Activated T-helper 17 cell treated with anti-CD3 and anti-CD28 coated beads, Interleukin-2, amount 50 U/mL, for 72 hours (primary cell): ENCODE measurements at regions not wholly inside any gene's neighbourhood (a gene's known extent, or its start where the extent isn't known, plus 50 kb on each side); places are given as distances from the start of the nearest gene placed in this dataset.

Experiments used
- ATAC-seq: fragments of 150-1000 bp; cut with Tn5 transposase; replicated peaks from 2 replicates; pipeline ENCODE4 v1.10.0; 2021; ENCODE audit warnings: mild to moderate bottlenecking, moderate library complexity
- H3K27ac Mint-ChIP-seq: one replicate; pipeline ENCODE4 v1.8.0; 2022; ENCODE audit warnings: mixed read lengths
- H3K27me3 Mint-ChIP-seq: one replicate; pipeline ENCODE4 v1.8.0; 2022; ENCODE audit warnings: mixed read lengths
- H3K36me3 Mint-ChIP-seq: one replicate; pipeline ENCODE4 v1.8.0; 2022; ENCODE audit warnings: low read depth, mild to moderate bottlenecking, mixed read lengths
- H3K4me1 Mint-ChIP-seq: one replicate; pipeline ENCODE4 v1.8.0; 2022; ENCODE audit warnings: mixed read lengths
- H3K4me3 Mint-ChIP-seq: one replicate; pipeline ENCODE4 v1.8.0; 2022; ENCODE audit warnings: mild to moderate bottlenecking, mixed read lengths
- H3K9me3 Mint-ChIP-seq: one replicate; pipeline ENCODE4 v1.8.0; 2022; ENCODE audit warnings: mixed read lengths

DNA sequence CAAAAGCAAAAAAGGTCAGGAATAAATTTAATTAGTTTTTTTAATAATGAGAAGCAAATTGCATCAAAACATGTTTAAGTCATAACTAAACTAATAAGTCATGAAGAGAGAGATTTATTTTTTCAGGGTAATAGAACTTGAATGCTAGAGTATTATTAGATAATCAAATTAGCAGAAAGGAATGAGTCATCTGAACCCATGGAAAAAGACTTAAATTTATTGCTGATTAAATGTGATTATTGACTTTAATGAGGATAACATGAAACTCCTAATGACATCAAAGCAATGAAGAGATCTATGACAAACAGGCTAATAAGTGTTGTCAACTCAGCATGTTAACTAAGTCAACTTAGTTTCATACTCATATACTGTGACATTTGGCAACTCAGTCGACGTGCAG, 264.2 kb downstream of the USP25 start:
- H3K36me3 Mint-ChIP-seq = no peaks in the 10 kb centered on the region
- H3K4me1 Mint-ChIP-seq = no peaks in the 10 kb centered on the region
- no peak overlapping the region for H3K27ac Mint-ChIP-seq
- H3K4me3 Mint-ChIP-seq = no peak overlapping the region
- H3K27me3 Mint-ChIP-seq = no peaks in the 10 kb centered on the region
- H3K9me3 Mint-ChIP-seq = no peaks in the 10 kb centered on the region
- ATAC-seq = no peak

DNA sequence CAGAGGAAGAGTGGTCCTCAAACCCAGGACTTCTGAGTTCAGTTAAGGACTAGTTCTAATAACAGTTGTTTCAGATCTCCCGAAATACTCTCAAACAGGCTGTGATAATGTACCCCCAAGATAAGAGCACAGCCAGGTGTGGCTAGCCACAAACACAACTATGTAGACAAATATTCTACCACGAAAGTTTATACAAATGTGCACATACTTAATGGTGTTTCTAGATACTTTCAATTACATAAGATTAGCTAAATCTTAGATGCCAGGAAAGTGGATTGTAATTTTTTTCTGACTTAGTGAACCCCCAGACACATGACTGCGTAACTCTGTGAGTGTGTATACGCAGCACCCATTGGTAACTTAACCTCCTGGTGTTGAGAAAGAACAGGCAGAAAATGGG, 270.0 kb downstream of the USP25 start:
- H3K4me3 Mint-ChIP-seq = no peak overlapping the region
- H3K27me3 Mint-ChIP-seq = no peaks in the 10 kb centered on the region
- no peaks in the 10 kb centered on the region for H3K9me3 Mint-ChIP-seq

DNA sequence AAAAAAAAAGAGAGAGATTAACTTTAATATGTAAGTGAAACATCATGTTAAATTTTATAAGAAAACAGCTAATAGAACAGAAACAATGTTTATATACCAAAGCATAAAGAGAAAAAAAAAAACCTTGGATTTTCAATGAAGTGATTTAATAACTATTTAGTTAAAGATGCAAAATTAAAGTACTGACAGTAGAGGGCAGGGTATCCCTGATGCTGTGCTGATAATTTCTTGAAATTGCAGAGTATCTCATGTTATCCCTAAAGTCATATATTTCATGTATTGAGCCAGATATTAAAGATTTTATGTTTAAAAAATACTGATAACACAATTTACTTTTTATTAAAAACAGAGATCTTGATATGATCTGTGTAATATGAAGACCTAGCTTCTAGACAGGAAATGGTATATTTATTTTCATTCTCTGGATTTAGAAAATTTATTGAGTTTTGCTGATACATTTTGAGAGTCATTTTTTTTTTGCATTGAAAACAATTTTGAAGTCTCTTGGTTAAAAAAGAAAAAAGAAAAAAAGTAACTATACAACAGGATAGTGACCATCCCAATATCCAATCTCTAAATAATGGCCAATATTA, 273.2 kb downstream of the USP25 start:
- H3K4me1 Mint-ChIP-seq = no peaks in the 10 kb centered on the region
- ATAC-seq = no peak
- no peak overlapping the region for H3K4me3 Mint-ChIP-seq
- H3K27ac Mint-ChIP-seq = no peak overlapping the region
- no peaks in the 10 kb centered on the region for H3K27me3 Mint-ChIP-seq
- no peaks in the 10 kb centered on the region for H3K36me3 Mint-ChIP-seq
- no peaks in the 10 kb centered on the region for H3K9me3 Mint-ChIP-seq

More for the DNA sequence above, 270.0 kb downstream of the USP25 start:
- no peaks in the 10 kb centered on the region for H3K36me3 Mint-ChIP-seq
- H3K27ac Mint-ChIP-seq = no peak overlapping the region
- H3K4me1 Mint-ChIP-seq = no peaks in the 10 kb centered on the region
- no peak for ATAC-seq

DNA sequence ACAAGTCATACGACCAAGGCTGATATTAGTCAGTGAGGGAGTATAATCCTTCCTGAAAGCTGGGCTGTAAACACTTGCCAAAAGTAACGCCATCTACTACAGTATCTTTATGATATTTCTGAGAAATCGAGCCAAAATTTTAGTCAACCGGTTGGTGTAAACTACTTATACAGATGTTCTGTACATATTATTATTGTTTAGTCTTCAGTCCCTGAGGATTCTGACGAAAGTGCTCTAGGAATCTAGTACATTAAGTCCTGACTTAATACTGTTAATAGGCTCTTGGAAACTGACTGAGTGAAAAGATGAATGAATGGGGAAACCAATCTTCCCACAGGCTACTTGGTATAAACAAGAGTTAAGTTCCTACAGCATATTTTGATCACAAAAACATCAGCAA, 274.3 kb downstream of the USP25 start:
- Mint-ChIP-seq H3K9me3 (no peaks in the 10 kb centered on the region), H3K36me3 (no peaks in the 10 kb centered on the region), H3K4me3 (no peak overlapping the region), H3K27ac (no peak overlapping the region), H3K27me3 (no peaks in the 10 kb centered on the region), H3K4me1 (no peaks in the 10 kb centered on the region)
- ATAC-seq = no peak

DNA sequence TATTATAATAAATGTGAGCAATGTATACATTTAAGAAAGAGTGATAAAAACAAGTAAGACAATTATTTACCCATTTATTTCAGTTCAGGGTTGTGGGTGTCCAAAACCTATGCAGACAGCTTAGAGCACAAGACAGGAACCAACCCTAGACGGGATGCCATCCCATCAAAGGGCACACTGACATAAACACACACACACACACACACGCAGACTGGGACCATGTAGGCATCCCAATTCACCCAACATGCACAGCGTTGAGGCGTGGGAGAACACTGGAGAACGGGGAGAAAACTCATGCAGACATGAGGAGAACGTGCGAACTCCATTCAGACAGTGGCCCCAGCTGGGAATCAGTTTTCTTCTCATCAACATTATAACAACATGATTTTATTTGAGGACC, 274.7 kb downstream of the USP25 start:
- no peaks in the 10 kb centered on the region for H3K27me3 Mint-ChIP-seq
- no peaks in the 10 kb centered on the region for H3K36me3 Mint-ChIP-seq
- no peaks in the 10 kb centered on the region for H3K9me3 Mint-ChIP-seq
- no peak overlapping the region for H3K27ac Mint-ChIP-seq
- no peak for ATAC-seq
- H3K4me3 Mint-ChIP-seq = no peak overlapping the region
- H3K4me1 Mint-ChIP-seq = no peaks in the 10 kb centered on the region

DNA sequence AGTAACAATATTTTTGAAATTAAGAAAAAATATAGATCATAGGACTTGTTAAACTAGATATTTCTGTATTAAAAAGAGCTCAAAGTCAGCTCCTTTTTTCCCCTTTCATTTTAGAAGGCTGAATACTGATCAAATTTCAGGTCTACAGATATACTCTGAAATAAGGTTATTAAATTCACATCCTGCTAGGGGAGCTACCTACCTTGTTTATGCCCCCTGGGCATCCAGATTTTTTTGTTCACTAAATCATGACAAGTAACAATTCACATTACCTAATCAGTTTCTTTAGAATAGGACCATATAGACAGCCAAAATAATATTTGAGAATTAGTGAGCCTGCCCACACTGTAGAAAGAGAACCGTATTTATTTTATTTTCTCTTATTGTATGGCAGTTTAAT, 276.2 kb downstream of the USP25 start:
- no peaks in the 10 kb centered on the region for H3K27me3 Mint-ChIP-seq
- no peak overlapping the region for H3K27ac Mint-ChIP-seq
- no peak overlapping the region for H3K4me3 Mint-ChIP-seq
- H3K36me3 Mint-ChIP-seq = no peaks in the 10 kb centered on the region
- H3K4me1 Mint-ChIP-seq = no peaks in the 10 kb centered on the region
- no peaks in the 10 kb centered on the region for H3K9me3 Mint-ChIP-seq
- ATAC-seq = no peak

DNA sequence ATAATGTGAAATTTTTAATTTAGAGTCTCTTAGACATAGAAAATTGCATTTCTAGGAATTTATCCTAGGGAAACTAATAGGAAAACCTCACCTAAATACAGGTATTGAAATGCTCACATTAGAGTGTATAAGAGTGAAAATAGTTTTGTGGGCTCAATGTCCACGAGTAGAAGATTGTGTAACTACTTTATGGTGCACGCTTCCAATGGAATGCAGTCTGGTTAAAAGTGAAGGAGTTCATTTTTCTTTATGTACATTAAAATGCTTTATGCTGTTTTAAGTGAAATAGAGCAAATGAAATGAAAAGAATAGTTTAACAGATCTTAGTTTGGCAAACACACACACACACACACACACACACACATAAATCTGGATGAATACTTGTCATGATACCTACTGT, 278.2 kb downstream of the USP25 start:
- Mint-ChIP-seq H3K27ac (no peak overlapping the region), H3K27me3 (no peaks in the 10 kb centered on the region), H3K36me3 (no peaks in the 10 kb centered on the region), H3K9me3 (no peaks in the 10 kb centered on the region), H3K4me1 (no peaks in the 10 kb centered on the region), H3K4me3 (no peak overlapping the region)
- ATAC-seq = no peak

DNA sequence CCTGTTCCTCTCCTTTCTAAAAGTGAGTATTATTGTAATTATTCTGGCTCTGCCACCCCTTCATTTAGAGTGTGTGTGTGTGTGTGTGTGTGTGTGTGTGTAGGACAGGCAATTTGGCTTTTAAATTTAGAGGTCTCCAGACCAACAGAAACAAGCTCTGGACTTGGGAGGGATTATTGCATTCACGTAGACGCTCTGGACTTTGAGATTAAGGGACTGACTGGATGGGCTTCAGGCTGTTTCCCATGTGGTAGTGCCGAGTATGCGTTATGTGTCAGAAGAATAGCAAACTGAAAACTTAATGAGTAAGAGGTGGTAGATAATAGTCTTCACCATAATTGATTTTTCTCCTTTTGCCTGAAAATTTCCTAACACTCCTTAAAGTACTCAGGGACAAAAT, 281.9 kb downstream of the USP25 start:
- Mint-ChIP-seq H3K27me3 (no peaks in the 10 kb centered on the region), H3K27ac (no peak overlapping the region), H3K4me1 (no peaks in the 10 kb centered on the region), H3K4me3 (no peak overlapping the region), H3K9me3 (no peaks in the 10 kb centered on the region), H3K36me3 (no peaks in the 10 kb centered on the region)
- ATAC-seq = no peak

DNA sequence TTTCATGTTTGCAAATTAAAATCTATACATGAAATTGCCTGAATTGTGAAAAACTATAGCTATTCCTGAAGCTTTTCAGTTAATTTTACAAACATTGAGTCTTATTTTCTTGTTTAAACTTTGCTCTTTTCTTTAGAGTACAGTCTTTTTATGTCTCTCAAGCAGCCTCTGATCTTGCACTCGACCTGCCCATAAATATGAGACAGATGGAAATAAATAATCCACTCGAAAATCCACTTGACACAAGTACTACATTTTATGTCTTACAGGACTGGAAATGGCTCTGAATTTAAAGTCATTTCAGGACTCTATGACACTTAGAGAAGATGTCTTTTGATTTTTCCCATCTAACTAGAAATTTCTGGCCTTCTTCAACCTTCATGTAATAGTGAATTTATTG, 283.8 kb downstream of the USP25 start:
- no peak overlapping the region for H3K4me3 Mint-ChIP-seq
- no peaks in the 10 kb centered on the region for H3K9me3 Mint-ChIP-seq
- H3K36me3 Mint-ChIP-seq = no peaks in the 10 kb centered on the region
- H3K4me1 Mint-ChIP-seq = no peaks in the 10 kb centered on the region
- no peak overlapping the region for H3K27ac Mint-ChIP-seq
- ATAC-seq = no peak
- no peaks in the 10 kb centered on the region for H3K27me3 Mint-ChIP-seq

DNA sequence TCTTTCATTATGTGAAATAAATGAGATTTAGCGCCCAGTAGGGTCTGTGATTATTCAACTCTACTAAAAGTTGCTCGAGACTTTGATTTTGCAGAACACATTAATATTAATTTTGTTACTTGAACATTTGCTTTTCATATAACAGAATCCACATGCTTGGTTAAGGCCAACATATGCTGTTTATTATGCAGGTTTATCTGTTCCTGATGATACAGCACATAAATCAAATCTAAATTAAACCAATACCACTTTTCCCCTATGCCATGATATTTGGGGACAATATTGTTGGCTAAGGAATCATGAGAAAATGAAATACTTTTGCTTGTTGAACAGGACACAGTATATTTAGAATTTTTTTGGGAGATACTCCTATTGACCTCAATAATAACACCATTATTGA, 291.1 kb downstream of the USP25 start:
- Mint-ChIP-seq H3K9me3 (no peaks in the 10 kb centered on the region), H3K4me1 (no peaks in the 10 kb centered on the region), H3K27ac (no peak overlapping the region), H3K27me3 (no peaks in the 10 kb centered on the region), H3K36me3 (no peaks in the 10 kb centered on the region), H3K4me3 (no peak overlapping the region)
- ATAC-seq = no peak

DNA sequence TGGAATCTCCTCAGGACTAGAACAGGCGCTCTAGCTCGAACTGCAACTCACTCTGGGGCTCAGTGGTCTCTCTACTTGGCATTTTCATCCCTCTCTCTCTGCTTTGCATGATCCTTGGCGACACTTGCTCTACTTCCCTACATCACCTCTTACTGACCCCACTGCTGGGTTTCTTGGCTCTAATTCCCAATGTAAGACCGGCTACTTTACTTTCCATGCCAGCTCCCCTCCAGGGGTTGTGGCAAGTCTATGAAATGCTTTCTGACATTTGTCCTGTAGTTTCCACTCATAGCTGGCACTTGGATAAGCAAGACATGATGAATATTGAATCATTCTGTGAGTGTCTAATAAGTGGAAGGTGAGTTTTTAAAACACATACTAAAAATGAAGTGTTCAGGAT, 292.3 kb downstream of the USP25 start:
- no peak for ATAC-seq
- no peaks in the 10 kb centered on the region for H3K27me3 Mint-ChIP-seq
- H3K9me3 Mint-ChIP-seq = no peaks in the 10 kb centered on the region
- H3K27ac Mint-ChIP-seq = no peak overlapping the region
- no peaks in the 10 kb centered on the region for H3K4me1 Mint-ChIP-seq
- no peaks in the 10 kb centered on the region for H3K36me3 Mint-ChIP-seq
- no peak overlapping the region for H3K4me3 Mint-ChIP-seq

DNA sequence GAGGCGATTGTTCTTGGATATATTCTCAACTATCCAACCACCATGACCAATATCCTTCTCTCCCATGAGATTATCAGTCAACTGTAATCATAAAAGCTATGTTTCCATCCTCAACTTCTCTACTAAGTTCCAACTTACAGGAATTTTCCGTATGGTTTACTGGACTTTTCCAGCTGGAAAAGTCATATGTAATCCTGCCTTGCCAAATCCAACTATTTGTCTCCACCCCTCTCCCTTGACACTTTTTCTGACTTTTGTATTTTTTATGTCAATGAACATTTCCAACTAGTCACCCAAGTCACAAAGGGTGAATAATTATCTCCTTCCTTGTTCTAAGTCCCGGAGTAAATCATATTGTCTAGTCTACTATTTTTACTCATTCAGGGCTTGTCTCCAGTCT, 293.1 kb downstream of the USP25 start:
- no peak overlapping the region for H3K27ac Mint-ChIP-seq
- no peaks in the 10 kb centered on the region for H3K9me3 Mint-ChIP-seq
- no peak for ATAC-seq
- H3K4me3 Mint-ChIP-seq = no peak overlapping the region
- H3K27me3 Mint-ChIP-seq = no peaks in the 10 kb centered on the region
- no peaks in the 10 kb centered on the region for H3K36me3 Mint-ChIP-seq
- no peaks in the 10 kb centered on the region for H3K4me1 Mint-ChIP-seq

DNA sequence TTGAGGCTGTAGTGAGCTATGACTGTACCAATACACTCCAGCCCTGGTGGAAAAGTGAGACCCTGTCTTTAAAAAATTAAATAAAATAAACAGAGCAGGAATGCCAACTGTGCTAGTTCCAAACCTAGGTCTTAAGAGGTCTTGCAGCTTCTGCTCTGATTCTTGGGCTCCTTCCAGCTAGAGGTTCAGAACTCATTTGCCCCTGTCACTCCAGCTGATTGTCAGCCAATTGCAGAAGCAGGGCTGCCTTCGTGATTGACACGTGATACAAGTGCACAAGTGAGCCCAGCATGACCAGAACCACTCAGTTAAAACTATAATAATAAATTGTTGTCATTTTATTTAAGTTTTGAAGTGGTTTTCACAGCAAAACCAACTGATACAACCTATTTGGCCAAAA, 298.4 kb downstream of the USP25 start:
- no peaks in the 10 kb centered on the region for H3K4me1 Mint-ChIP-seq
- ATAC-seq = no peak
- H3K27me3 Mint-ChIP-seq = peaks cover 2% of the 10 kb centered on the region
- H3K4me3 Mint-ChIP-seq = no peak overlapping the region
- H3K36me3 Mint-ChIP-seq = no peaks in the 10 kb centered on the region
- no peak overlapping the region for H3K27ac Mint-ChIP-seq
- no peaks in the 10 kb centered on the region for H3K9me3 Mint-ChIP-seq

DNA sequence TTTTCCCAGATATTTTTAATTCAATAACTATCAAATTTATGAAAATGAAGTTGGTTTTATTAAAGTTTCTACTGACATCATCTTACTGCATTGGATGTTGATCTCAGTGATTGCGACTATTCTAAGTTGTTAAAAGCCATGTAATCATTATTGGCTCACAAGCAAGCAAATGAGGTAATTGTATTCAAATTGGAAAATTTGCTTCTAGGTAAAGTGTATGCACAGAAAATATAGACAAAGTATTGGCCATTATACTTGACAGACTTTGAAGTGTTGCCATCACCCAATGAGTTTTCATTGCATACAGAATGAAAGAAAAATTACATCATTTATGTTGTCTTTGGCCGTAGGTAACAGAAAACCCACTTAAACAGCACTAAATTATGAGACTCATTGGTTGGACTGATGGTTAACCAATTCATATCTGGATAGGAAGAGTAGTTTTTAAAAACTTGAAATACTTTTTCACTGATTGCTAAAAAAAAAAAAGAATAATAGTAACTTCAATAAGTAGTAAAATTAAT, 299.2 kb downstream of the USP25 start:
- ATAC-seq = no peak
- Mint-ChIP-seq H3K4me3 (no peak overlapping the region), H3K27ac (no peak overlapping the region), H3K9me3 (no peaks in the 10 kb centered on the region), H3K27me3 (peaks cover 2% of the 10 kb centered on the region), H3K36me3 (no peaks in the 10 kb centered on the region), H3K4me1 (no peaks in the 10 kb centered on the region)

DNA sequence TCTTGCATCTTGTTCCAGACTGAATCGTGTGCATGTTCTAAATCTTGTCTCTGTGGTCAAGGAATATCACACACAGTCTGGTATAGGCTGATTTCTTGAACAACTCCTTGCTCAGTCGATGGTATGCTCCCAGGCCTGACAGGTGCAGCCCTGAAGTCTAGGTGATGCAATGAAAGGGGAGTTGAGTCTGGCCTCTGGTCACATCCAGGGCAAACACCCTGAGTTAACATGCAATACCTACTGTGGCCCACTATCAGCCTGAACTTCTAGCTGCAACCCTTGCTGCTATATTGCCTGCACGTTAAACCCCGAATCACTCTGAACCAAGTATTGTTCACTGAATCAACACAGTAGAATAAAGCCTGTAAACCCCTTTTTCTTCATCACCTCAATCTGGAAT, 303.4 kb downstream of the USP25 start:
- Mint-ChIP-seq H3K36me3 (no peaks in the 10 kb centered on the region), H3K4me1 (no peaks in the 10 kb centered on the region), H3K4me3 (no peak overlapping the region), H3K9me3 (no peaks in the 10 kb centered on the region), H3K27ac (no peak overlapping the region), H3K27me3 (peaks cover 2% of the 10 kb centered on the region)
- ATAC-seq = no peak
